SK-N-SH (cell line): ENCODE measurements at regions not wholly inside any gene's neighbourhood (a gene's known extent, or its start where the extent isn't known, plus 50 kb on each side); places are given as distances from the start of the nearest gene placed in this dataset.

Experiments
- EP300 ChIP-seq, 2 experiments: IDR thresholded peaks; 2 replicates each; pipeline versions ENCODE4 v1.4.0 to v1.6.1; 2012; ENCODE audit warnings: borderline replicate concordance in 1 of 2, low read depth in 1 of 2, low read length in 1 of 2
- EZH2phosphoT487 ChIP-seq: fragments of 200-600 bp; sonication (generic); IDR thresholded peaks from 2 replicates; pipeline ENCODE4 v1.6.1; 2017; ENCODE audit warnings: low read depth, mixed run types, mild to moderate bottlenecking, antibody characterized with exemption, moderate library complexity, borderline replicate concordance
- TF ChIP-seq, protein P1 (sequence below): fragments of 200-600 bp; sonication (generic); IDR thresholded peaks from 2 replicates; pipeline ENCODE4 v1.6.1; 2017; ENCODE audit warnings: antibody characterized with exemption, mild to moderate bottlenecking, moderate library complexity
- TF ChIP-seq, protein P2 (sequence below): IDR thresholded peaks from 2 replicates; pipeline ENCODE4; 2012

DNA sequence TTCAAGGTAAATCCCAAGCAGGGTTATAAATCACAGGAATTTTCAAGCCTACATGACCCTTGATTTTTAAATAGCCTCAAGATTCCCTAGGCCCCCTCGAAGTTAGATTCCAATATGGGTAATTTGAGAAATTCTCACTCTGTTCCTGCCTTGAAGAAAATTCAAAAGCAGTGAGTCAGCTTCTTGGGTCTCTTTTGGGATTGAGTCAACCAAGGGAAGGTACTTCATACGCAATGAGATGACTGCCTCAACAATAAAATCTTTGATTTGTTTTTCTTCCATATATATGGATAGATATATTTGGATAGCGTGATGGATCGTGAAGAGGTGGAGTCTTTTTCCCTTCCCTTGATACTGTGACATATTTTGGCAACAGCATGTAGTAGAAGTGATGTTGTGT, 180.4 kb upstream of the ATP2B1 start:
- TF ChIP-seq EP300 (IDR thresholded peaks at IDR 0.05; ENCODE audit: borderline replicate concordance in 1 of 2, low read depth in 1 of 2, low read length in 1 of 2) (no peak), EZH2phosphoT487 (no peak)
- TF ChIP-seq, protein P1, sequence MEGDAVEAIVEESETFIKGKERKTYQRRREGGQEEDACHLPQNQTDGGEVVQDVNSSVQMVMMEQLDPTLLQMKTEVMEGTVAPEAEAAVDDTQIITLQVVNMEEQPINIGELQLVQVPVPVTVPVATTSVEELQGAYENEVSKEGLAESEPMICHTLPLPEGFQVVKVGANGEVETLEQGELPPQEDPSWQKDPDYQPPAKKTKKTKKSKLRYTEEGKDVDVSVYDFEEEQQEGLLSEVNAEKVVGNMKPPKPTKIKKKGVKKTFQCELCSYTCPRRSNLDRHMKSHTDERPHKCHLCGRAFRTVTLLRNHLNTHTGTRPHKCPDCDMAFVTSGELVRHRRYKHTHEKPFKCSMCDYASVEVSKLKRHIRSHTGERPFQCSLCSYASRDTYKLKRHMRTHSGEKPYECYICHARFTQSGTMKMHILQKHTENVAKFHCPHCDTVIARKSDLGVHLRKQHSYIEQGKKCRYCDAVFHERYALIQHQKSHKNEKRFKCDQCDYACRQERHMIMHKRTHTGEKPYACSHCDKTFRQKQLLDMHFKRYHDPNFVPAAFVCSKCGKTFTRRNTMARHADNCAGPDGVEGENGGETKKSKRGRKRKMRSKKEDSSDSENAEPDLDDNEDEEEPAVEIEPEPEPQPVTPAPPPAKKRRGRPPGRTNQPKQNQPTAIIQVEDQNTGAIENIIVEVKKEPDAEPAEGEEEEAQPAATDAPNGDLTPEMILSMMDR: no peak
- TF ChIP-seq, protein P2, sequence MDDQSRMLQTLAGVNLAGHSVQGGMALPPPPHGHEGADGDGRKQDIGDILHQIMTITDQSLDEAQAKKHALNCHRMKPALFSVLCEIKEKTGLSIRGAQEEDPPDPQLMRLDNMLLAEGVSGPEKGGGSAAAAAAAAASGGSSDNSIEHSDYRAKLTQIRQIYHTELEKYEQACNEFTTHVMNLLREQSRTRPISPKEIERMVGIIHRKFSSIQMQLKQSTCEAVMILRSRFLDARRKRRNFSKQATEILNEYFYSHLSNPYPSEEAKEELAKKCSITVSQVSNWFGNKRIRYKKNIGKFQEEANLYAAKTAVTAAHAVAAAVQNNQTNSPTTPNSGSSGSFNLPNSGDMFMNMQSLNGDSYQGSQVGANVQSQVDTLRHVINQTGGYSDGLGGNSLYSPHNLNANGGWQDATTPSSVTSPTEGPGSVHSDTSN: no peak
